ENCODE measurements at regions not wholly inside any gene's neighbourhood (a gene's known extent, or its start where the extent isn't known, plus 50 kb on each side); places are given as distances from the start of the nearest gene placed in this dataset.

GRCh38 chr3:59392116-59392515 is 342.3 kb upstream of the CFAP20DC start:
- no peak for TF ChIP-seq POLR2A (IDR thresholded peaks at IDR 0.05; ENCODE audit: low read depth)
- TF ChIP-seq POLR2AphosphoS5 (IDR thresholded peaks at IDR 0.05): no peak
